Fibroblast of the aortic adventitia (primary cell): ENCODE measurements at regions not wholly inside any gene's neighbourhood (a gene's known extent, or its start where the extent isn't known, plus 50 kb on each side); places are given as distances from the start of the nearest gene placed in this dataset.

Experiments used
- DNase-seq: peaks from one replicate; pipeline ENCODE4 v3.0.0-alpha.2; 2010; ENCODE audit warnings: low read depth
- H3K4me3 ChIP-seq: 2 replicates; pipeline ENCODE4 v1.5.1; 2011; ENCODE audit warnings: low read depth, mild to moderate bottlenecking, control low read depth, low read length, moderate library complexity
- CTCF ChIP-seq: IDR thresholded peaks from 2 replicates; pipeline ENCODE4 v1.5.1; 2011; ENCODE audit warnings: mild to moderate bottlenecking, low read length, control low read depth, inconsistent platforms; ENCODE audit not compliant: insufficient read depth

GRCh38 chr2:146259816-146260215 is 1585.0 kb upstream of the ACVR2A start:
- DNase-seq: no peak
- no peak overlapping the region for H3K4me3 ChIP-seq
- no peak for TF ChIP-seq CTCF

- TF ChIP-seq CTCF: no peak
- no peak overlapping the region for H3K4me3 ChIP-seq
- DNase-seq: no peak
Measured at GRCh38 chr2:146258071-146258470, 1586.8 kb upstream of the ACVR2A start.

- DNase-seq: no peak
- H3K4me3 ChIP-seq: no peak overlapping the region
- no peak for TF ChIP-seq CTCF
Measured at GRCh38 chr2:146252119-146252518, 1592.7 kb upstream of the ACVR2A start.

GRCh38 chr2:146251328-146251727 is 1593.5 kb upstream of the ACVR2A start:
- H3K4me3 ChIP-seq: no peak overlapping the region
- DNase-seq: no peak
- TF ChIP-seq CTCF: no peak

- TF ChIP-seq CTCF: no peak
- H3K4me3 ChIP-seq: no peak overlapping the region
- DNase-seq: no peak
Measured at GRCh38 chr2:146246736-146247523, 1597.9 kb upstream of the ACVR2A start.

GRCh38 chr2:146246002-146246735 is 1598.7 kb upstream of the ACVR2A start:
- peak; percentile 5 for DNase-seq

More at GRCh38 chr2:146246002-146246735, 1598.7 kb upstream of the ACVR2A start:
- no peak overlapping the region for H3K4me3 ChIP-seq
- no peak for TF ChIP-seq CTCF
